ENCODE measurements at regions not wholly inside any gene's neighbourhood (a gene's known extent, or its start where the extent isn't known, plus 50 kb on each side); places are given as distances from the start of the nearest gene placed in this dataset.

- Mint-ChIP-seq H3K27me3 (ENCODE audit: unreplicated experiment) (no peaks in the 10 kb centered on the region), H3K27ac (ENCODE audit: unreplicated experiment) (no peak overlapping the region), H3K4me3 (ENCODE audit: low read depth, unreplicated experiment) (no peak overlapping the region), H3K36me3 (ENCODE audit: insufficient read depth, unreplicated experiment) (no peaks in the 10 kb centered on the region), H3K9me3 (ENCODE audit: low read depth, unreplicated experiment) (peaks cover 11% of the 10 kb centered on the region), H3K4me1 (ENCODE audit: low read depth, unreplicated experiment) (no peaks in the 10 kb centered on the region)
- TF ChIP-seq CTCF (IDR thresholded peaks at IDR 0.05; ENCODE audit: unreplicated experiment) = no peak
- intact Hi-C loops (cut with micrococcal nuclease; ENCODE audit: unreplicated experiment) = no loop called here
- no peak for DNase-seq
- BruUV-seq (replicated peaks) = no TSS peak
- CTCF ChIA-PET = no interaction called here
Measured at GRCh38 chr5:24365406-24365805, 279.4 kb downstream of the CDH10 start.

GRCh38 chr5:24367216-24367615 is 277.6 kb downstream of the CDH10 start:
- no peak for TF ChIP-seq CTCF (IDR thresholded peaks at IDR 0.05; ENCODE audit: unreplicated experiment)
- Mint-ChIP-seq H3K4me3 (ENCODE audit: low read depth, unreplicated experiment) (no peak overlapping the region), H3K36me3 (ENCODE audit: insufficient read depth, unreplicated experiment) (no peaks in the 10 kb centered on the region), H3K4me1 (ENCODE audit: low read depth, unreplicated experiment) (no peaks in the 10 kb centered on the region), H3K9me3 (ENCODE audit: low read depth, unreplicated experiment) (peaks cover 8% of the 10 kb centered on the region), H3K27me3 (ENCODE audit: unreplicated experiment) (no peaks in the 10 kb centered on the region), H3K27ac (ENCODE audit: unreplicated experiment) (no peak overlapping the region)
- CTCF ChIA-PET = no interaction called here
- intact Hi-C loops (cut with micrococcal nuclease; ENCODE audit: unreplicated experiment) = no loop called here
- no TSS peak for BruUV-seq (replicated peaks)
- no peak for DNase-seq

- no peak for DNase-seq
- Mint-ChIP-seq H3K4me3 (ENCODE audit: low read depth, unreplicated experiment) (no peak overlapping the region), H3K4me1 (ENCODE audit: low read depth, unreplicated experiment) (no peaks in the 10 kb centered on the region), H3K27ac (ENCODE audit: unreplicated experiment) (no peak overlapping the region), H3K27me3 (ENCODE audit: unreplicated experiment) (no peaks in the 10 kb centered on the region), H3K9me3 (ENCODE audit: low read depth, unreplicated experiment) (peaks cover 8% of the 10 kb centered on the region), H3K36me3 (ENCODE audit: insufficient read depth, unreplicated experiment) (no peaks in the 10 kb centered on the region)
- intact Hi-C loops (cut with micrococcal nuclease; ENCODE audit: unreplicated experiment) = no loop called here
- no peak for TF ChIP-seq CTCF (IDR thresholded peaks at IDR 0.05; ENCODE audit: unreplicated experiment)
- CTCF ChIA-PET = no interaction called here
- no TSS peak for BruUV-seq (replicated peaks)
Measured at GRCh38 chr5:24368115-24368514, 276.7 kb downstream of the CDH10 start.

- no TSS peak for BruUV-seq (replicated peaks)
- Mint-ChIP-seq H3K9me3 (ENCODE audit: low read depth, unreplicated experiment) (peaks cover 2% of the 10 kb centered on the region), H3K4me3 (ENCODE audit: low read depth, unreplicated experiment) (no peak overlapping the region), H3K27ac (ENCODE audit: unreplicated experiment) (no peak overlapping the region), H3K4me1 (ENCODE audit: low read depth, unreplicated experiment) (no peaks in the 10 kb centered on the region), H3K27me3 (ENCODE audit: unreplicated experiment) (no peaks in the 10 kb centered on the region), H3K36me3 (ENCODE audit: insufficient read depth, unreplicated experiment) (no peaks in the 10 kb centered on the region)
- TF ChIP-seq CTCF (IDR thresholded peaks at IDR 0.05; ENCODE audit: unreplicated experiment) = no peak
- intact Hi-C loops (cut with micrococcal nuclease; ENCODE audit: unreplicated experiment) = no loop called here
- no peak for DNase-seq
- CTCF ChIA-PET = no interaction called here
Measured at GRCh38 chr5:24376210-24376609, 268.6 kb downstream of the CDH10 start.

GRCh38 chr5:24376616-24377015 is 268.2 kb downstream of the CDH10 start:
- intact Hi-C loops (cut with micrococcal nuclease; ENCODE audit: unreplicated experiment) = no loop called here
- no TSS peak for BruUV-seq (replicated peaks)
- Mint-ChIP-seq H3K4me3 (ENCODE audit: low read depth, unreplicated experiment) (no peak overlapping the region), H3K9me3 (ENCODE audit: low read depth, unreplicated experiment) (peaks cover 2% of the 10 kb centered on the region), H3K27ac (ENCODE audit: unreplicated experiment) (no peak overlapping the region), H3K4me1 (ENCODE audit: low read depth, unreplicated experiment) (no peaks in the 10 kb centered on the region), H3K36me3 (ENCODE audit: insufficient read depth, unreplicated experiment) (no peaks in the 10 kb centered on the region), H3K27me3 (ENCODE audit: unreplicated experiment) (no peaks in the 10 kb centered on the region)
- no peak for TF ChIP-seq CTCF (IDR thresholded peaks at IDR 0.05; ENCODE audit: unreplicated experiment)
- CTCF ChIA-PET = no interaction called here
- no peak for DNase-seq
